ENCODE measurements at regions not wholly inside any gene's neighbourhood (a gene's known extent, or its start where the extent isn't known, plus 50 kb on each side); places are given as distances from the start of the nearest gene placed in this dataset.

GRCh38 chr3:56851966-56852884, 50.5 kb upstream of the ARHGEF3 start:
- H3K9me3 ChIP-seq: no peaks in the 10 kb centered on the region
- intact Hi-C loops (cut with DNase I): no loop called here
- no peaks in the 10 kb centered on the region for H3K36me3 ChIP-seq (ENCODE audit: insufficient read depth in 1 of 2, low read depth in 1 of 2)
- ATAC-seq (no peak), DNase-seq (no peak)
- H3K27ac ChIP-seq: no peak overlapping the region
- TF ChIP-seq CTCF (IDR thresholded peaks at IDR 0.05): no peak
- H3K27me3 ChIP-seq (ENCODE audit: insufficient read depth in 3 of 3, low read length in 2 of 3): no peaks in the 10 kb centered on the region
- no peaks in the 10 kb centered on the region for H3K4me1 ChIP-seq
- 87 to 89% (median 87%) methylated on average over 9 of the region's 9 CpGs for WGBS, 3 donors
- H3K4me3 ChIP-seq: no peak overlapping the region
